KMS-11 (cell line): ENCODE measurements at regions not wholly inside any gene's neighbourhood (a gene's known extent, or its start where the extent isn't known, plus 50 kb on each side); places are given as distances from the start of the nearest gene placed in this dataset.
"Not testable (repeated sequence)": the region's sequence is repeated elsewhere in the genome, so short reads cannot be mapped to it uniquely, and the experiment has no call there.

Experiments used
- H2AFZ ChIP-seq: fragments of 200-600 bp; sonication (generic); 2 replicates; pipeline ENCODE4 v1.6.1; 2016; ENCODE audit warnings: antibody characterized with exemption, mixed run types, low read depth
- H3K27ac ChIP-seq: fragments of 200-600 bp; sonication (generic); 2 replicates; pipeline ENCODE4 v1.6.1; 2016; ENCODE audit warnings: mild to moderate bottlenecking, mixed run types
- H3K27me3 ChIP-seq: fragments of 200-600 bp; sonication (generic); 2 replicates; pipeline ENCODE4 v1.6.1; 2017; ENCODE audit warnings: mild to moderate bottlenecking, low read depth, mixed run types, moderate library complexity; ENCODE audit not compliant: insufficient read depth
- H3K36me3 ChIP-seq: fragments of 200-600 bp; sonication (generic); 2 replicates; pipeline ENCODE4 v1.6.1; 2017; ENCODE audit warnings: mild to moderate bottlenecking, mixed run types; ENCODE audit not compliant: insufficient read depth
- H3K4me1 ChIP-seq: fragments of 200-600 bp; sonication (generic); 2 replicates; pipeline ENCODE4 v1.6.1; 2016; ENCODE audit warnings: mild to moderate bottlenecking, low read depth, mixed run types; ENCODE audit not compliant: poor library complexity, severe bottlenecking
- H3K4me2 ChIP-seq: fragments of 200-600 bp; sonication (generic); 2 replicates; pipeline ENCODE4 v1.7.0; 2016; ENCODE audit warnings: mild to moderate bottlenecking, mixed run types
- H3K4me3 ChIP-seq: fragments of 200-600 bp; sonication (generic); IDR thresholded peaks from 2 replicates; pipeline ENCODE4 v1.6.1; 2017; ENCODE audit warnings: low read depth, low read length, mixed read lengths; ENCODE audit not compliant: insufficient read depth
- H3K79me2 ChIP-seq: fragments of 200-600 bp; sonication (generic); 2 replicates; pipeline ENCODE4 v1.6.1; 2016; ENCODE audit warnings: low read depth, mixed run types; ENCODE audit not compliant: insufficient read depth
- H3K9ac ChIP-seq: fragments of 200-600 bp; sonication (generic); 2 replicates; pipeline ENCODE4 v1.6.1; 2016; ENCODE audit warnings: mild to moderate bottlenecking, mixed run types
- H4K20me1 ChIP-seq: fragments of 200-600 bp; sonication (generic); 2 replicates; pipeline ENCODE4 v1.6.1; 2016; ENCODE audit warnings: mild to moderate bottlenecking, mixed run types; ENCODE audit not compliant: insufficient read depth
- CTCF ChIP-seq: fragments of 200-600 bp; sonication (generic); conservative IDR thresholded peaks from 2 replicates; pipeline ENCODE4 v1.6.1; 2017; ENCODE audit warnings: low read depth, mild to moderate bottlenecking, antibody characterized with exemption, low read length, moderate library complexity, mixed read lengths

GRCh38 chrX:121172703-121173102, 125.3 kb downstream of the GLUD2 start:
- H3K4me1 ChIP-seq = no peaks in the 10 kb centered on the region
- TF ChIP-seq CTCF = no peak
- H3K27me3 ChIP-seq = no peaks in the 10 kb centered on the region
- H3K9ac ChIP-seq = no peak overlapping the region
- no peaks in the 10 kb centered on the region for H4K20me1 ChIP-seq
- H3K36me3 ChIP-seq = no peaks in the 10 kb centered on the region
- no peak overlapping the region for H3K4me3 ChIP-seq
- no peak overlapping the region for H3K27ac ChIP-seq
- H3K79me2 ChIP-seq = no peaks in the 10 kb centered on the region
- no peak overlapping the region for H2AFZ ChIP-seq
- no peak overlapping the region for H3K4me2 ChIP-seq

- Histone ChIP-seq H3K4me1 (no peaks in the 10 kb centered on the region), H3K4me3 (no peak overlapping the region), H3K9ac (no peak overlapping the region), H3K27me3 (no peaks in the 10 kb centered on the region), H3K36me3 (no peaks in the 10 kb centered on the region), H3K27ac (no peak overlapping the region), H2AFZ (no peak overlapping the region), H3K4me2 (no peak overlapping the region), H3K79me2 (no peaks in the 10 kb centered on the region), H4K20me1 (no peaks in the 10 kb centered on the region)
- no peak for TF ChIP-seq CTCF
Measured at GRCh38 chrX:121179972-121180371, 132.6 kb downstream of the GLUD2 start.

DNA sequence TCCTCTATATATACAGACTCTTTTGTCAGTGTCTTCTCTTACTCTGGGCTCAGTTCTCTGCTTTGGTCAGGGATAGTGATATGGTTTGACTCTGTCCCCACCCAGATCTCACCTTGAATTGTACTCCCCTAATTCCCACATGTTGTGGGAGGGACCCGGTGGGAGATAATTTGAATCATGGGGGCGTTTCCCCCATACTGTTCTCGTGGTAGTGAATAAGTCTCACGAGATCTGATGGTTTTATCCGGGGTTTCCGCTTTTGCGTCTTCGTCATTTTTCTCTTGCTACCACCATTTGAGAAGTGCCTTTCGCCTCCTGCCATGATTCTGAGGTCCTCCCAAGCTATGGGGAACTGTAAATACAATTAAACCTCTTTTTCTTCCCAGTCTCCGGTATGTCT, 144.4 kb downstream of the GLUD2 start:
- no peak overlapping the region for H3K4me3 ChIP-seq
- TF ChIP-seq CTCF = no peak
- no peaks in the 10 kb centered on the region for H3K36me3 ChIP-seq
- no peak overlapping the region for H3K9ac ChIP-seq
- H3K27me3 ChIP-seq = no peaks in the 10 kb centered on the region
- H3K27ac ChIP-seq = no peak overlapping the region
- no peak overlapping the region for H3K4me2 ChIP-seq
- H3K4me1 ChIP-seq = no peaks in the 10 kb centered on the region
- no peak overlapping the region for H2AFZ ChIP-seq
- H4K20me1 ChIP-seq = no peaks in the 10 kb centered on the region
- no peaks in the 10 kb centered on the region for H3K79me2 ChIP-seq

DNA sequence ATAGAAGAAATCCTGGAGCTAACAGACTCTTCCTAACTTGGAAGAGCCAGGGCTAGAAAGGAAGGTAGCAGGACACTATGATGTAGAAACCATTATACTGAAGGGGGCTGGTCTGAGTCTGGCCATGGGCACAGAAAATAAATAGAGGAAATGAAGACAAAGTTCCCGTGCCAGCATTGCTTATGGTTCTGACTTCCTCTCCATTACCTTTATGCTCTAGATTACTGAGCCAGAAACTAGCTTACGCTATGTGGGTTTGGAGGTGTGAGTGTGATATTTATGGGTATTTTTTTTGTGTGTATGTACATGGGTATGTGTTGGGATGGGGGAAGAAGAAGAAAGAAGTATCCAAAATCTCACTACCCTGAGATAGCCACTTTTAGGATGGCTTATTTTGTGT, 148.3 kb downstream of the GLUD2 start:
- no peaks in the 10 kb centered on the region for H3K27me3 ChIP-seq
- no peak for TF ChIP-seq CTCF
- H3K9ac ChIP-seq = no peak overlapping the region
- no peak overlapping the region for H3K4me2 ChIP-seq
- no peak overlapping the region for H2AFZ ChIP-seq
- H3K4me3 ChIP-seq = no peak overlapping the region
- H3K4me1 ChIP-seq = no peaks in the 10 kb centered on the region
- H3K79me2 ChIP-seq = no peaks in the 10 kb centered on the region
- H4K20me1 ChIP-seq = no peaks in the 10 kb centered on the region
- H3K27ac ChIP-seq = no peak overlapping the region
- no peaks in the 10 kb centered on the region for H3K36me3 ChIP-seq

- not testable (repeated sequence) for H4K20me1 ChIP-seq, H3K36me3 ChIP-seq, H3K27ac ChIP-seq, H3K27me3 ChIP-seq, H2AFZ ChIP-seq, H3K4me1 ChIP-seq, H3K4me2 ChIP-seq, H3K79me2 ChIP-seq, H3K9ac ChIP-seq, H3K4me3 ChIP-seq
Measured at GRCh38 chrX:121196872-121197444, 149.5 kb downstream of the GLUD2 start.
